OCI-LY1 (cell line): ENCODE measurements at regions not wholly inside any gene's neighbourhood (a gene's known extent, or its start where the extent isn't known, plus 50 kb on each side); places are given as distances from the start of the nearest gene placed in this dataset.

ENCODE experiments used
- EZH2 ChIP-seq: fragments of 200-600 bp; sonication (generic), shearing (Covaris generic); IDR thresholded peaks from 2 replicates; pipeline ENCODE4 v1.8.0; 2017; ENCODE audit warnings: borderline replicate concordance, mixed run types, mild to moderate bottlenecking, antibody characterized with exemption, low read length, moderate library complexity, mixed read lengths
- TF ChIP-seq, protein P1 (sequence below): fragments of 200-600 bp; sonication (generic), shearing (Covaris generic); IDR thresholded peaks from 2 replicates; pipeline ENCODE4 v1.5.1; 2017; ENCODE audit warnings: mild to moderate bottlenecking, antibody characterized with exemption, low read length, moderate library complexity, mixed read lengths

GRCh38 chr9:129483415-129484351, 137.2 kb downstream of the C9orf50 start:
- TF ChIP-seq, protein P1, sequence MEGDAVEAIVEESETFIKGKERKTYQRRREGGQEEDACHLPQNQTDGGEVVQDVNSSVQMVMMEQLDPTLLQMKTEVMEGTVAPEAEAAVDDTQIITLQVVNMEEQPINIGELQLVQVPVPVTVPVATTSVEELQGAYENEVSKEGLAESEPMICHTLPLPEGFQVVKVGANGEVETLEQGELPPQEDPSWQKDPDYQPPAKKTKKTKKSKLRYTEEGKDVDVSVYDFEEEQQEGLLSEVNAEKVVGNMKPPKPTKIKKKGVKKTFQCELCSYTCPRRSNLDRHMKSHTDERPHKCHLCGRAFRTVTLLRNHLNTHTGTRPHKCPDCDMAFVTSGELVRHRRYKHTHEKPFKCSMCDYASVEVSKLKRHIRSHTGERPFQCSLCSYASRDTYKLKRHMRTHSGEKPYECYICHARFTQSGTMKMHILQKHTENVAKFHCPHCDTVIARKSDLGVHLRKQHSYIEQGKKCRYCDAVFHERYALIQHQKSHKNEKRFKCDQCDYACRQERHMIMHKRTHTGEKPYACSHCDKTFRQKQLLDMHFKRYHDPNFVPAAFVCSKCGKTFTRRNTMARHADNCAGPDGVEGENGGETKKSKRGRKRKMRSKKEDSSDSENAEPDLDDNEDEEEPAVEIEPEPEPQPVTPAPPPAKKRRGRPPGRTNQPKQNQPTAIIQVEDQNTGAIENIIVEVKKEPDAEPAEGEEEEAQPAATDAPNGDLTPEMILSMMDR: no peak
- no peak for TF ChIP-seq EZH2
